K562 (cell line): ENCODE measurements at regions not wholly inside any gene's neighbourhood (a gene's known extent, or its start where the extent isn't known, plus 50 kb on each side); places are given as distances from the start of the nearest gene placed in this dataset.
A peak's percentile ranks its signal among the peaks of the same experiment; 100 is the strongest.

Experiments
- ATAC-seq: fragments of 200-7000 bp; cut with Tn5 transposase; 3 replicates; pipeline ENCODE4 v1.9.1; 2020; ENCODE audit warnings: moderate library complexity
- BruUV-seq: library from RNA; stranded (reverse); fragments of 400-500 nt; replicated peaks from 2 replicates; lab custom pipeline; 2021; lab: Mats Ljungman, UMichigan
- CTCF ChIA-PET: fragments of 300-600 bp; formaldehyde crosslinking; extraction: SDS; loops from one replicate; lab custom pipeline; 2021; ENCODE audit warnings: low intra/inter-chr PET ratio; lab: Yijun Ruan, JAX
- POLR2A ChIA-PET: fragments of 300-600, 350-650 bp; sonication (Branson Sonifier 250); formaldehyde crosslinking; extraction: SDS; loops from one replicate; lab custom pipeline; 2021; ENCODE audit warnings: antibody characterized with exemption, inconsistent platforms; lab: Yijun Ruan, JAX
- DNase-seq, 4 experiments: peaks; one replicate each; pipeline versions ENCODE4 v3.0.0 to v3.0.0-alpha.2; 2011 to 2018; ENCODE audit warnings: low spot score in 3 of 4, mixed read lengths in 3 of 4; ENCODE audit errors: extremely low read depth in 1 of 4
- FAIRE-seq: peaks from 2 replicates; lab custom pipeline; 2011; peaks lifted over from hg19 to GRCh38; lab: Jason Lieb, UNC
- H2AFZ ChIP-seq: 2 replicates; pipeline ENCODE4 v1.6.0; 2011; ENCODE audit warnings: low read depth, low read length, control low read depth, inconsistent platforms
- H3K27ac ChIP-seq: fragments of 200-600 bp; 3 replicates; pipeline ENCODE4 v1.8.0; 2011; ENCODE audit warnings: low read depth, mild to moderate bottlenecking, control low read depth, inconsistent platforms, low read length, moderate library complexity, mixed read lengths; ENCODE audit errors: extremely low read depth
- H3K27me3 ChIP-seq, 2 experiments: fragments of 300-600 bp in 1 of 2; 2 replicates in 1 of 2; 3 replicates in 1 of 2; pipeline versions ENCODE4 v1.6.0 to v1.8.0; 2011; ENCODE audit warnings: inconsistent platforms in 2 of 2, low read length in 2 of 2, mild to moderate bottlenecking in 1 of 2, mixed read lengths in 1 of 2, moderate library complexity in 1 of 2; ENCODE audit not compliant: control insufficient read depth in 2 of 2, insufficient read depth in 2 of 2
- H3K36me3 ChIP-seq: fragments of 300-600 bp; 3 replicates; pipeline ENCODE4 v1.8.0; 2011; ENCODE audit warnings: mild to moderate bottlenecking, low read length, inconsistent platforms; ENCODE audit not compliant: control insufficient read depth, insufficient read depth
- H3K4me1 ChIP-seq, 2 experiments: fragments of 200-600 bp in 1 of 2; replicated peaks in 1 of 2; 2 replicates in 1 of 2; 3 replicates in 1 of 2; pipeline versions ENCODE4 v1.5.1 to v1.8.0; 2011; ENCODE audit warnings: inconsistent platforms in 2 of 2, low read length in 2 of 2, mild to moderate bottlenecking in 1 of 2, mixed read lengths in 1 of 2, moderate library complexity in 1 of 2; ENCODE audit not compliant: control insufficient read depth in 2 of 2, insufficient read depth in 2 of 2
- H3K4me2 ChIP-seq: 2 replicates; pipeline ENCODE4 v1.6.1; 2011; ENCODE audit warnings: low read length, control low read depth, inconsistent platforms, mixed read lengths; ENCODE audit not compliant: insufficient read depth
- H3K4me3 ChIP-seq: fragments of 200-600 bp; sonication (generic), shearing (Covaris generic); 2 replicates; pipeline ENCODE4 v1.5.1; 2016; ENCODE audit warnings: control low read depth, inconsistent platforms
- H3K79me2 ChIP-seq: fragments of 200-600 bp; 3 replicates; pipeline ENCODE4 v1.8.0; 2011; ENCODE audit warnings: low read length, inconsistent platforms; ENCODE audit not compliant: control insufficient read depth, insufficient read depth
- H3K9ac ChIP-seq, 2 experiments: 2 replicates each; pipeline versions ENCODE4 v1.6.0 to v1.6.1; 2011; ENCODE audit warnings: low read depth in 2 of 2, low read length in 2 of 2, control low read depth in 1 of 2, inconsistent platforms in 1 of 2, mild to moderate bottlenecking in 1 of 2, mixed read lengths in 1 of 2; ENCODE audit not compliant: insufficient read depth in 1 of 2
- H3K9me1 ChIP-seq: one replicate; pipeline ENCODE4 v1.6.0; 2011; ENCODE audit warnings: inconsistent platforms, mild to moderate bottlenecking, low read length, moderate library complexity; ENCODE audit not compliant: control insufficient read depth, insufficient read depth
- H3K9me3 ChIP-seq: replicated peaks from 2 replicates; pipeline ENCODE4 v1.5.1; 2011; ENCODE audit warnings: low read depth, low read length, inconsistent platforms; ENCODE audit not compliant: control insufficient read depth, insufficient read depth
- H4K20me1 ChIP-seq: replicated peaks from 2 replicates; pipeline ENCODE4 v1.6.1; 2011; ENCODE audit warnings: low read length, inconsistent platforms, mixed read lengths; ENCODE audit not compliant: control insufficient read depth, insufficient read depth
- CREB3L1 ChIP-seq: fragments of 450-650 bp; IDR thresholded peaks from 2 replicates; pipeline ENCODE4 v1.6.1; 2014; ENCODE audit warnings: low read depth, mild to moderate bottlenecking, moderate library complexity, borderline replicate concordance
- ETV1 ChIP-seq: fragments of 450-650 bp; conservative IDR thresholded peaks from 2 replicates; pipeline ENCODE4 v1.6.1; 2016; ENCODE audit warnings: missing genetic modification characterization, control low read depth, low read depth, missing compliant biosample characterization
- FOSL1 ChIP-seq: fragments of 200-800 bp; sonication (Bioruptor generic); conservative IDR thresholded peaks from 2 replicates; pipeline ENCODE4 v1.6.1; 2016; ENCODE audit warnings: missing genetic modification characterization, missing compliant biosample characterization
- WGBS: fragments of 100-300 bp; shearing (Covaris generic); methylation state at CpG from one replicate; pipeline ENCODE4 v1.1.6; 2016; ENCODE audit warnings: low coverage, mixed read lengths; ENCODE audit not compliant: insufficient coverage; ENCODE audit errors: missing lambda C conversion rate; 5-methylcytosine and 5-hydroxymethylcytosine counted together
- in situ Hi-C: fragments of 300-500 bp; cut with MboI; formaldehyde crosslinking; loops from 4 replicates; pipeline ENCODE4 v1.15.0; 2018; ENCODE audit warnings: inconsistent platforms, mixed read lengths
- intact Hi-C: fragments of 100-400 bp; cut with micrococcal nuclease; formaldehyde crosslinking; loops from 2 replicates; pipeline ENCODE4 v1.14.2; 2022

- ChIA-PET CTCF (no interaction called here), POLR2A (no interaction called here)
- DNase-seq (no peak), ATAC-seq (no peak), FAIRE-seq (no peak)
- Histone ChIP-seq H3K4me2 (no peak overlapping the region), H3K27me3 (peaks cover 11 to 28% of the 10 kb centered on the region in 2 experiments; a peak in 3 of 5 replicates), H3K4me3 (no peak overlapping the region), H2AFZ (no peak overlapping the region), H4K20me1 (no peaks in the 10 kb centered on the region), H3K9ac (no peak overlapping the region), H3K9me3 (no peaks in the 10 kb centered on the region), H3K27ac (no peak overlapping the region), H3K79me2 (no peaks in the 10 kb centered on the region), H3K4me1 (no peaks in the 10 kb centered on the region), H3K36me3 (no peaks in the 10 kb centered on the region), H3K9me1 (no peaks in the 10 kb centered on the region)
- in situ Hi-C loops = no loop called here
- TF ChIP-seq FOSL1 = peak; percentile 37; the same call in 1 of the 2 replicates
- TF ChIP-seq ETV1 (tag) = no peak
- TF ChIP-seq CREB3L1 = no peak
- BruUV-seq = no TSS peak
- intact Hi-C loops = no loop called here
- WGBS = 3% methylated on average over 5 of the region's 5 CpGs
Observed at GRCh38 chr6:958488-958887, 265.5 kb upstream of the EXOC2 start.
